ENCODE measurements at regions not wholly inside any gene's neighbourhood (a gene's known extent, or its start where the extent isn't known, plus 50 kb on each side); places are given as distances from the start of the nearest gene placed in this dataset.
"Not testable (repeated sequence)": the region's sequence is repeated elsewhere in the genome, so short reads cannot be mapped to it uniquely, and the experiment has no call there.

- peaks cover 6 to 37% (median 13%) of the 10 kb centered on the region in 3 donors for H3K36me3 ChIP-seq
- H3K4me1 ChIP-seq; DNase-seq; H3K27me3 ChIP-seq; H3K27ac ChIP-seq; H3K9me3 ChIP-seq; intact Hi-C loops (cut with DNase I; ENCODE audit: low total_unique reads); H3K4me3 ChIP-seq: not testable (repeated sequence)
Measured at GRCh38 chr5:21473436-21473835, 1379.7 kb downstream of the CDH12 start.

GRCh38 chr5:21471691-21472090, 1381.5 kb downstream of the CDH12 start:
- H3K9me3 ChIP-seq; H3K27ac ChIP-seq; DNase-seq; H3K27me3 ChIP-seq; intact Hi-C loops (cut with DNase I; ENCODE audit: low total_unique reads); H3K4me3 ChIP-seq; H3K4me1 ChIP-seq: not testable (repeated sequence)
- peaks cover 6 to 40% (median 13%) of the 10 kb centered on the region in 3 donors for H3K36me3 ChIP-seq

- H3K9me3 ChIP-seq; H3K4me3 ChIP-seq; H3K27ac ChIP-seq; H3K27me3 ChIP-seq; intact Hi-C loops (cut with DNase I; ENCODE audit: low total_unique reads); H3K4me1 ChIP-seq; DNase-seq: not testable (repeated sequence)
- H3K36me3 ChIP-seq: peaks cover 6 to 48% (median 13%) of the 10 kb centered on the region in 3 donors
Measured at GRCh38 chr5:21469523-21470101, 1383.5 kb downstream of the CDH12 start.

GRCh38 chr5:21467544-21467943, 1385.6 kb downstream of the CDH12 start:
- H3K4me3 ChIP-seq; intact Hi-C loops (cut with DNase I; ENCODE audit: low total_unique reads); DNase-seq; H3K27me3 ChIP-seq; H3K9me3 ChIP-seq; H3K4me1 ChIP-seq; H3K27ac ChIP-seq: not testable (repeated sequence)
- peaks cover 14 to 57% (median 21%) of the 10 kb centered on the region in 3 donors for H3K36me3 ChIP-seq

GRCh38 chr5:21459744-21460073, 1393.4 kb downstream of the CDH12 start:
- DNase-seq; intact Hi-C loops (cut with DNase I; ENCODE audit: low total_unique reads): not testable (repeated sequence)
- H3K27ac ChIP-seq: peak overlapping the region; percentile 67

GRCh38 chr5:21452449-21452848, 1400.7 kb downstream of the CDH12 start:
- no peaks in the 10 kb centered on the region for H3K4me1 ChIP-seq
- H3K9me3 ChIP-seq: no peaks in the 10 kb centered on the region
- intact Hi-C loops (cut with DNase I; ENCODE audit: low total_unique reads): no loop called here
- no peaks in the 10 kb centered on the region for H3K36me3 ChIP-seq
- DNase-seq: no peak
- no peak for TF ChIP-seq CTCF (IDR thresholded peaks at IDR 0.05)
- H3K27me3 ChIP-seq: no peaks in the 10 kb centered on the region
- no peak overlapping the region for H3K4me3 ChIP-seq
- no peak overlapping the region for H3K27ac ChIP-seq

More at GRCh38 chr5:21459744-21460073, 1393.4 kb downstream of the CDH12 start:
- H3K9me3 ChIP-seq, H3K27me3 ChIP-seq: not testable (repeated sequence)
- Histone ChIP-seq H3K4me1 (peaks cover 0 to 12% (median 2%) of the 10 kb centered on the region in 4 donors), H3K4me3 (peak overlapping the region; percentile 81), H3K36me3 (peaks cover 8 to 25% (median 24%) of the 10 kb centered on the region in 3 donors)

- Histone ChIP-seq H3K4me1 (no peaks in the 10 kb centered on the region), H3K9me3 (no peaks in the 10 kb centered on the region), H3K27me3 (no peaks in the 10 kb centered on the region), H3K4me3 (no peak overlapping the region), H3K27ac (no peak overlapping the region), H3K36me3 (no peaks in the 10 kb centered on the region)
- TF ChIP-seq CTCF (IDR thresholded peaks at IDR 0.05): no peak
- intact Hi-C loops (cut with DNase I; ENCODE audit: low total_unique reads): no loop called here
- no peak for DNase-seq
Measured at GRCh38 chr5:21432646-21433045, 1420.5 kb downstream of the CDH12 start.

- no peaks in the 10 kb centered on the region for H3K9me3 ChIP-seq
Measured at GRCh38 chr5:21424907-21425306, 1428.2 kb downstream of the CDH12 start.

More at GRCh38 chr5:21424907-21425306, 1428.2 kb downstream of the CDH12 start:
- H3K4me1 ChIP-seq: no peaks in the 10 kb centered on the region
- H3K27me3 ChIP-seq: no peaks in the 10 kb centered on the region
- intact Hi-C loops (cut with DNase I; ENCODE audit: low total_unique reads): no loop called here
- DNase-seq: no peak
- TF ChIP-seq CTCF (IDR thresholded peaks at IDR 0.05): no peak
- H3K27ac ChIP-seq: no peak overlapping the region
- no peaks in the 10 kb centered on the region for H3K36me3 ChIP-seq
- no peak overlapping the region for H3K4me3 ChIP-seq

Data from tibial artery (tissue), 4 donors.